GM10266 (cell line): ENCODE measurements at regions not wholly inside any gene's neighbourhood (a gene's known extent, or its start where the extent isn't known, plus 50 kb on each side); places are given as distances from the start of the nearest gene placed in this dataset.

ENCODE experiments used
- DNase-seq: peaks from one replicate; pipeline ENCODE4 v3.0.0; 2012; ENCODE audit errors: extremely low spot score
- CTCF ChIP-seq: IDR thresholded peaks from 2 replicates; pipeline ENCODE4 v1.5.1; 2012; ENCODE audit warnings: mild to moderate bottlenecking, low read depth; ENCODE audit not compliant: control insufficient read depth, insufficient read depth; ENCODE audit errors: missing control alignments

DNA sequence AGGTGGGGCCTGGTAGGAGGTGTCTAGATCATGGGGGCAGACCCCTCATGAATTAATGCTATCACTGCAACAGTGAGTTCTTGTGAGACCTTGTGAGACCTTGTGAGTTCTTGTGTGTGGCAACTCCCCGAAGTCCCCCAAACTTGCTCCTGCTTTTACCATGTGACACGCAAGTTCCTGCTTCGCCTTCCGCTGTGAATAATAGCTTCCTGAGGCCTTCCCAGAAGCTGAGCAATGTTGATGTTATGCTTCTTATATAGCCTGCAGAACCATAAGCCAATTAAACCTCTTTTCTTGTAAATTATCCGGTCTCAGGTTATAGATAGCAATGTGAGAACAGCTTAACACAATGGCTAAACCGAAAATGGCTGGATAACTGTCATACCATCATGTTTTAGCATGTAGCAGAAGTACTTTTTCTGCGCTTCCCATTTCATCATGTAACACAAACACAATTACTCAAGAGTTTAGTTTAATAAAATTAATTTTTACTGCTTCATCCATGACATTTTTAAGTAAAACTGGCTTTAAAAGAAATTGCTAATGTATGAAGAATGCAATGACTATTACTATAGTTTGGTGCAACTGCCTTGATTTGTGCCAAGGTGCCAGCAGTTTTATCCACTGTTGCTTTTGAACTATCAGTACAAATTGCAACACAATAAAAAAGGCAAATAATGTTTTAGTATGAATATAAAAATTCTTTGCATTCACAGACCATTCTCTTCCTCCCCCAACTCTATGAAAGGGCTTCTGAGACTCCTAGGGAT, 87.7 kb upstream of the TMEM168 start:
- DNase-seq: no peak
- no peak for TF ChIP-seq CTCF

DNA sequence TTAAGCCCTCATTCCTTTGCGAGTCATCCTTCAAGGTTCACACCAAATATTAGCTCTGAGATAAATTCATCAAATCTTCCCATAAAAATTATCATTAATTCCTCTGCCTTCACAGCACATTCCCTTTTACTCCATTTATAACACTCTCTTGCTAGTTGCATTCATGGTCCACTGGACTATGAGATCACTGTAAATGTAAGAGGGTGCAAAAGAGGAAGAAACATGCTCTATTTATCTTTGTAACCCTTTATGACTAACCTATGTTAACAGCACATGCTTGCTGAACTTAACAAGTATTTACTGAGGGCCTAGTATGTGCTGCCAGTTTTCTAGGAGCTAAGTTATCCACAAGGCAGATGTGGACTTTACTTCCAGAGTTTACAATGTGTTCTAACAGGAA, 86.7 kb upstream of the TMEM168 start:
- TF ChIP-seq CTCF: no peak
- DNase-seq: no peak

DNA sequence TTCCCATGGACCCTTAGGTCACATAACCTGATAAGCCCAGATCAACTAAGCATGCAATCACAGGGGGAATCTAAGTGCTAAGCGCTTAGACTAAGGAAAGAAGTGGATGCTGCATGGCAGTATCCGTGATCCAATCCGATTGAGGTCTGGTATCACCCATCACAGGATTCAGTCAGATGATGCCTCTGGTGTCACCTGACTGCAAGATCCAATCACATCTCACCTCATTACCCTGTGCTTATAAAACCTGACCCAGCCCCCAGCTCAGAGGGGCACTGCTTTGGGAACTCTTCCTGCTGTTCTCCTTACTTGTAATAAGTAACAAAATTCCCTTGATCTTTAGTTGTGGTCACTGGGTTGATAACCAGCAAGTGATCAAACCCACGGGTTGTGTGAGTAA, 84.7 kb upstream of the TMEM168 start:
- DNase-seq: no peak
- TF ChIP-seq CTCF: no peak

GRCh38 chr7:112873831-112874553, 83.8 kb upstream of the TMEM168 start:
- no peak for DNase-seq
- TF ChIP-seq CTCF: no peak

DNA sequence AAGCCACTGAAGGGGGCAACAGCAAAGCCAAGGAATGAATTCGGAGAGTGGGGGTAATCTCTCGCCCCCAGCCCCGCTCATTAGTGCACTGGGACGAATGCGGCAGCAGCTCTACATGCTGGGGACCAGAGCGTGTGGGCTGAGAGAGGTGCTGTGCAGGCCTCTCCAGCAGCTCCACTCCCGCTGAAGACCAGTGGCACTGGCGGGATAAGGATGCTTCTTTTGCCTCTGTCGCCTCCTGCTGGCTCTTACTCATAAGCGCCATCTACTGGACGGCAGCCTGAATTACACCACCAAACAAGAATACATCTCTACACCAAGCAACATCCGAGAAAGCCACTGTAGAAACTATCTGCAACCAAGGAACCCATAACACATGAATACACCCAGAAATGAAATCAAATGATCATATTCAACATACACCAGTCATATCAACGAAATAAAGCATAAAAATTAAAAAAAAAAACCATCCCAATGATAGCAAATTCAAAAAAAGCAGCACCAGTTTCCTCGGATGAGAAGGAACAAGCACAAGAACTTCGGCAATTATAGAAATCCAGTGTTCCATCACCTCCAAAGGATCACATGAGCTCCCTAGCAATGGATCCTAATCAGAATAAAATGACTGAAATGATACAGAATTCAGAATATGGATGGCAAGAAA, 79.0 kb upstream of the TMEM168 start:
- peak; percentile 68 for TF ChIP-seq CTCF
- DNase-seq: peak; percentile 18

GRCh38 chr7:112868609-112869008, 78.4 kb upstream of the TMEM168 start:
- DNase-seq: no peak
- no peak for TF ChIP-seq CTCF
